ENCODE measurements at regions not wholly inside any gene's neighbourhood (a gene's known extent, or its start where the extent isn't known, plus 50 kb on each side); places are given as distances from the start of the nearest gene placed in this dataset.

- H3K36me3 Mint-ChIP-seq: no peaks in the 10 kb centered on the region
- H3K9me3 ChIP-seq (ENCODE audit: low read length): no peaks in the 10 kb centered on the region
- no peaks in the 10 kb centered on the region for H3K4me1 ChIP-seq (ENCODE audit: insufficient read depth, low read length)
- ChIA-PET CTCF (no interaction called here), POLR2A (no interaction called here)
- H3K27me3 ChIP-seq (ENCODE audit: insufficient read depth, low read length, poor library complexity, severe bottlenecking): no peaks in the 10 kb centered on the region
- H3K36me3 ChIP-seq (ENCODE audit: insufficient read depth, low read length): no peaks in the 10 kb centered on the region
- H3K9me3 Mint-ChIP-seq: no peaks in the 10 kb centered on the region
- no peak overlapping the region for H3K4me3 ChIP-seq (ENCODE audit: low read length)
- no peak overlapping the region for H3K27ac Mint-ChIP-seq
- peaks cover 3 to 7% of the 10 kb centered on the region in 2 donors for H3K27me3 Mint-ChIP-seq
- H3K4me3 Mint-ChIP-seq: no peak overlapping the region
- DNase-seq: no peak
- no peak overlapping the region for H3K27ac ChIP-seq (ENCODE audit: low read depth, low read length)
- H3K4me1 Mint-ChIP-seq: peaks cover 0 to 3% (median 0%) of the 10 kb centered on the region in 3 donors
Observed at GRCh38 chr2:226405465-226405864, 394.2 kb downstream of the IRS1 start.

- CTCF ChIA-PET: no interaction called here
- no peaks in the 10 kb centered on the region for H3K36me3 Mint-ChIP-seq
- H3K9me3 ChIP-seq (ENCODE audit: low read length): no peaks in the 10 kb centered on the region
- no peaks in the 10 kb centered on the region for H3K9me3 Mint-ChIP-seq
- POLR2A ChIA-PET: no interaction called here
- H3K4me3 Mint-ChIP-seq: no peak overlapping the region
- H3K4me1 ChIP-seq (ENCODE audit: insufficient read depth, low read length): no peaks in the 10 kb centered on the region
- H3K27me3 ChIP-seq (ENCODE audit: insufficient read depth, low read length, poor library complexity, severe bottlenecking): no peaks in the 10 kb centered on the region
- H3K27ac ChIP-seq (ENCODE audit: low read depth, low read length): no peak overlapping the region
- no peak overlapping the region for H3K27ac Mint-ChIP-seq
- H3K4me1 Mint-ChIP-seq: peaks cover 0 to 3% (median 0%) of the 10 kb centered on the region in 3 donors
- peaks cover 7 to 8% of the 10 kb centered on the region in 2 donors for H3K27me3 Mint-ChIP-seq
- H3K4me3 ChIP-seq (ENCODE audit: low read length): no peak overlapping the region
- DNase-seq: no peak
- no peaks in the 10 kb centered on the region for H3K36me3 ChIP-seq (ENCODE audit: insufficient read depth, low read length)
Observed at GRCh38 chr2:226403369-226403768, 396.3 kb downstream of the IRS1 start.

DNA sequence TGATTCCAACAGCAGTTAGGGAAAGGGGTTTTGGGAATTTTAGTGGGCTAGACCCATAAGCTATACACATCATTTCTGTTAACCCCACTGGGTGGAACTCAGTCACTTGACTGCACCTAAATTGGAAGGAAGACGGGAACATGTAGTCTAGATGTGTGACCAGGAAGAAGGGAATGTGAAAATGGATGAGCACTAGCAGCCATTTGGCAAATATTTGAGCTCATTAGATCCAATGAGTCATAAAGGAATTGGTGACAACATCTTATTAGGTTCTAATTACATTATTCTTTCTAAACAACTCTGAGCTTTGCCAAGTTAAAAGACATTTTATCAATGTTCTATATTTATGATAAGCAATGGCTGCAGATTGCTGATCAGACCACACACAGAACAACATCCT, 400.6 kb downstream of the IRS1 start:
- POLR2A ChIA-PET: no interaction called here

DNA sequence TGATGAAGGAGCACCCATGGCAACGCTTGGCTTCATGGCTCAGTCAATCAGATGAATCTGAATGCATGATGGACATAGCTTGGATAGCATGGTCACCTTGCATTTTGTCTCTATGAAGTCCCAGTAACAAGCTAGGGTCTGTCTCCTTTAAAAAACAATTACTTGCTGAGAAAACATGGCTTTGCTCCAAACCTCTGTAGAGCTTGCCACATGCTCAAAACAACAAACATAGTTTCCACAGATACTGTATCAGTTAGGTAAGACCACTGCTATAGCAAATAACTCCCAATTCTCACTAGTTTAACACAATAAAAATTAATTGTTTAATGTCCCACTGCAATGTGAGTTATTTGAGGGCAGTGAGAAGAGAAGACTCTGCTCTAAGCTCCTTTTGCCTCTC, 401.0 kb downstream of the IRS1 start:
- H3K9me3 ChIP-seq (ENCODE audit: low read length): no peaks in the 10 kb centered on the region
- H3K27ac ChIP-seq (ENCODE audit: low read depth, low read length): no peak overlapping the region
- H3K36me3 Mint-ChIP-seq: no peaks in the 10 kb centered on the region
- H3K4me3 Mint-ChIP-seq: no peak overlapping the region
- POLR2A ChIA-PET: no interaction called here
- no peaks in the 10 kb centered on the region for H3K4me1 ChIP-seq (ENCODE audit: insufficient read depth, low read length)
- no peaks in the 10 kb centered on the region for H3K36me3 ChIP-seq (ENCODE audit: insufficient read depth, low read length)
- peaks cover 0 to 8% of the 10 kb centered on the region in 2 donors for H3K27me3 Mint-ChIP-seq
- H3K4me3 ChIP-seq (ENCODE audit: low read length): no peak overlapping the region
- no peaks in the 10 kb centered on the region for H3K9me3 Mint-ChIP-seq
- H3K4me1 Mint-ChIP-seq: no peaks in the 10 kb centered on the region
- no peak for DNase-seq
- H3K27ac Mint-ChIP-seq: no peak overlapping the region
- CTCF ChIA-PET: no interaction called here
- no peaks in the 10 kb centered on the region for H3K27me3 ChIP-seq (ENCODE audit: insufficient read depth, low read length, poor library complexity, severe bottlenecking)

More for the DNA sequence above, 400.6 kb downstream of the IRS1 start:
- Histone ChIP-seq H3K9me3 (ENCODE audit: low read length) (no peaks in the 10 kb centered on the region), H3K27ac (ENCODE audit: low read depth, low read length) (no peak overlapping the region), H3K4me1 (ENCODE audit: insufficient read depth, low read length) (no peaks in the 10 kb centered on the region), H3K27me3 (ENCODE audit: insufficient read depth, low read length, poor library complexity, severe bottlenecking) (no peaks in the 10 kb centered on the region), H3K4me3 (ENCODE audit: low read length) (no peak overlapping the region), H3K36me3 (ENCODE audit: insufficient read depth, low read length) (no peaks in the 10 kb centered on the region)
- Mint-ChIP-seq H3K4me3 (no peak overlapping the region), H3K4me1 (no peaks in the 10 kb centered on the region), H3K36me3 (no peaks in the 10 kb centered on the region), H3K27ac (no peak overlapping the region), H3K27me3 (peaks cover 0 to 8% of the 10 kb centered on the region in 2 donors), H3K9me3 (no peaks in the 10 kb centered on the region)
- CTCF ChIA-PET: no interaction called here
- DNase-seq: no peak

DNA sequence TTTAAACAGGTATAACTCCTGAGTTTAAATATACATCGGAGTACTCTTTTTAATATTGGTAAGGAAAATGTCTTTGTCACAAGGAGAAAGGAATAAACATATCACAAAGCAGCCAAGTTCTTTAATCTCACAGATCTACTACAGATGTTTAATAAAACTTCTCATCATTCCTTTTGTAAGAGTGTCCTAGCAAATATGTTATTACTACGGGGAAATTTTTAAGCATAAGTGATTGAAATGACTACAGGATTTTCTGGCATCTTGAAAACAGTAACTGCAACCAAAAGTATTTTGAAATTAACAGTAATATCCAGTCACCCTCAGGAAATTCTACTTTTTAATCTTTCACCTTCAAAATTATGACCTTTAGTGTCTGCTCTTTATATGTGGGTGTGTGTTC, 403.1 kb downstream of the IRS1 start:
- no peak overlapping the region for H3K27ac Mint-ChIP-seq
- DNase-seq: no peak
- Histone ChIP-seq H3K4me1 (ENCODE audit: insufficient read depth, low read length) (no peaks in the 10 kb centered on the region), H3K4me3 (ENCODE audit: low read length) (no peak overlapping the region), H3K9me3 (ENCODE audit: low read length) (no peaks in the 10 kb centered on the region), H3K36me3 (ENCODE audit: insufficient read depth, low read length) (no peaks in the 10 kb centered on the region), H3K27ac (ENCODE audit: low read depth, low read length) (no peak overlapping the region), H3K27me3 (ENCODE audit: insufficient read depth, low read length, poor library complexity, severe bottlenecking) (no peaks in the 10 kb centered on the region)
- H3K9me3 Mint-ChIP-seq: no peaks in the 10 kb centered on the region
- no peak overlapping the region for H3K4me3 Mint-ChIP-seq
- ChIA-PET POLR2A (no interaction called here), CTCF (no interaction called here)
- H3K36me3 Mint-ChIP-seq: no peaks in the 10 kb centered on the region
- H3K4me1 Mint-ChIP-seq: no peaks in the 10 kb centered on the region
- H3K27me3 Mint-ChIP-seq: peaks cover 0 to 5% of the 10 kb centered on the region in 2 donors

DNA sequence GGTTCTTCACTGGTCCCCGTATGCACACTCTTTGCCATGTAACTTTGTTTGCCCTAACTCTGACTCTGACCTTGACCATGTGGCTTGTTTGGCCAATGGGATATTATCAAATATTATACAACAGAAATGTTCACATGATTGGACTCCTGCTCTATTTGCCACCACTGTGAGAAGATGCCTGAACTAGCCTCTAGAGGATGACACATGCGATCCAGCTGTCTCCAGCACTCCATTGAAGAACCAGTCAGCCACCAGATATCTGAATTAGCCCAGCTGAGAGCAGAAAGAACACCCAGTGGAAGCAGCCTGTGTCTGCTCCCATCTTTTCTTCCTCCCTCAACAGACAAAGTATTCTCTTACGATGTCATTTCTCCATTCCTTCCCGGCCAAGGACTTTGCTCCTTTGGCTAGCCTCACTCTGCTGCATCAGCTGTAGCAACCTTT, 412.1 kb downstream of the IRS1 start:
- Histone ChIP-seq H3K27ac (ENCODE audit: low read depth, low read length) (no peak overlapping the region), H3K4me3 (ENCODE audit: low read length) (no peak overlapping the region), H3K36me3 (ENCODE audit: insufficient read depth, low read length) (no peaks in the 10 kb centered on the region), H3K4me1 (ENCODE audit: insufficient read depth, low read length) (no peaks in the 10 kb centered on the region), H3K9me3 (ENCODE audit: low read length) (no peaks in the 10 kb centered on the region), H3K27me3 (ENCODE audit: insufficient read depth, low read length, poor library complexity, severe bottlenecking) (no peaks in the 10 kb centered on the region)
- H3K9me3 Mint-ChIP-seq: no peaks in the 10 kb centered on the region
- no peaks in the 10 kb centered on the region for H3K4me1 Mint-ChIP-seq
- no peak for DNase-seq
- POLR2A ChIA-PET: no interaction called here
- H3K27ac Mint-ChIP-seq: no peak overlapping the region
- CTCF ChIA-PET: no interaction called here
- peaks cover 0 to 1% of the 10 kb centered on the region in 2 donors for H3K27me3 Mint-ChIP-seq
- H3K4me3 Mint-ChIP-seq: no peak overlapping the region
- H3K36me3 Mint-ChIP-seq: no peaks in the 10 kb centered on the region

- no peaks in the 10 kb centered on the region for H3K4me1 ChIP-seq (ENCODE audit: insufficient read depth, low read length)
- H3K4me3 Mint-ChIP-seq: no peak overlapping the region
- H3K27ac Mint-ChIP-seq: peak overlapping the region in 1 of 8 donors; percentile 80
- no peaks in the 10 kb centered on the region for H3K9me3 Mint-ChIP-seq
- H3K27me3 Mint-ChIP-seq: peaks cover 1 to 5% of the 10 kb centered on the region in 2 donors
- DNase-seq: no peak
- H3K36me3 Mint-ChIP-seq: no peaks in the 10 kb centered on the region
- H3K4me3 ChIP-seq (ENCODE audit: low read length): no peak overlapping the region
- CTCF ChIA-PET: no interaction called here
- H3K9me3 ChIP-seq (ENCODE audit: low read length): no peaks in the 10 kb centered on the region
- POLR2A ChIA-PET: no interaction called here
- H3K27me3 ChIP-seq (ENCODE audit: insufficient read depth, low read length, poor library complexity, severe bottlenecking): no peaks in the 10 kb centered on the region
- no peaks in the 10 kb centered on the region for H3K36me3 ChIP-seq (ENCODE audit: insufficient read depth, low read length)
- no peak overlapping the region for H3K27ac ChIP-seq (ENCODE audit: low read depth, low read length)
- no peaks in the 10 kb centered on the region for H3K4me1 Mint-ChIP-seq
Observed at GRCh38 chr2:226383461-226383860, 416.2 kb downstream of the IRS1 start.

DNA sequence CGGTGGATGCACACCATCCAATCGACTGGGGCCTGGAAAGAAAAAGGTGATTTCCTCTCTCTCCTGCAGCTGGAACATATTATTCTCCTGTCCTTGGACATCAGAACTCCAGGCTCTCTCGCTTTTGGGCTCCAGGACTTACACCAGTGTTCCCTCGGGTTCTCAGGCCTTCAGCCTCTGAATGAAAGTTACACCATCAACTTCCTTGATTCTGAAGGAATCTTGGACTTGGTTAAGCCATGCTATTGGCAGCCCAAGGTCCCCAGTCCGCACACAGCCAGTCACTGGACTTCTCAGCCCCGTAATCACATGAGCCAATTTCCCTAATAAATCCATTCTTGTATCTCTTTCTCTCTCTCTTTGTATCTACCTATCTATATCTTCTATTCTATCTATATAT, 418.9 kb downstream of the IRS1 start:
- DNase-seq: no peak
- H3K36me3 Mint-ChIP-seq: no peaks in the 10 kb centered on the region
- Histone ChIP-seq H3K36me3 (ENCODE audit: insufficient read depth, low read length) (no peaks in the 10 kb centered on the region), H3K27me3 (ENCODE audit: insufficient read depth, low read length, poor library complexity, severe bottlenecking) (no peaks in the 10 kb centered on the region), H3K4me1 (ENCODE audit: insufficient read depth, low read length) (no peaks in the 10 kb centered on the region), H3K9me3 (ENCODE audit: low read length) (no peaks in the 10 kb centered on the region), H3K27ac (ENCODE audit: low read depth, low read length) (no peak overlapping the region), H3K4me3 (ENCODE audit: low read length) (no peak overlapping the region)
- no peak overlapping the region for H3K4me3 Mint-ChIP-seq
- H3K27ac Mint-ChIP-seq: no peak overlapping the region
- H3K27me3 Mint-ChIP-seq: peaks cover 0 to 8% of the 10 kb centered on the region in 2 donors
- POLR2A ChIA-PET: no interaction called here
- H3K4me1 Mint-ChIP-seq: no peaks in the 10 kb centered on the region
- CTCF ChIA-PET: no interaction called here
- H3K9me3 Mint-ChIP-seq: no peaks in the 10 kb centered on the region

Measured in CD8-positive, alpha-beta memory T cell (primary cell).